ENCODE measurements at regions not wholly inside any gene's neighbourhood (a gene's known extent, or its start where the extent isn't known, plus 50 kb on each side); places are given as distances from the start of the nearest gene placed in this dataset.

DNA sequence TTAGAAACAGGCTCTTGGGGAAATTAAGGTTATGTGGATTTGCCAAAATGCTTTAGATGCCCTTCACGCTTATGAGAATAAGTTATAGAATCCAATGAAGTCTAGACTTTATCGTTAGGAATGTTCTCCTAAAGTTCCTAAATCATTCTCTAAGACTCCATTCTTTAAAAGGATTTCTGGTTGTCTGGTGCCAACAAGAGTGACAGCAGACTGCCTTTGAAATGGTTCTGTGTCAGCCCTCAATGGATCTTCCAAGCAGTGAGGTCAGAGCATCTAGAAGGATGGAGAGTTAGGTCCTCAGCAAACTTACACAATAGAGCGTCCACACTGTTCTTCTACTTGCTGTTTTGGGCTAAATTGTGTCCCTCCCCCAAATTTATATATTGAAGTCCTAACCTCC lies 473.3 kb downstream of the GATA3 start:
- no peak overlapping the region for H3K9ac ChIP-seq (ENCODE audit: insufficient read length, low read depth)
- H3K36me3 ChIP-seq (ENCODE audit: insufficient read depth, insufficient read length, low read length), result no peaks in the 10 kb centered on the region
- H3K4me1 ChIP-seq (ENCODE audit: insufficient read depth, insufficient read length), result no peaks in the 10 kb centered on the region
- DNase-seq (ENCODE audit: low read depth, low spot score), result no peak
- H3K9me3 ChIP-seq (ENCODE audit: insufficient read depth, low read length), result no peaks in the 10 kb centered on the region
- H3K4me3 ChIP-seq (ENCODE audit: insufficient read length, low read depth), result no peak overlapping the region
- no peaks in the 10 kb centered on the region for H3K27me3 ChIP-seq (ENCODE audit: insufficient read depth, insufficient read length)
- no peak for TF ChIP-seq YY1 (IDR thresholded peaks at IDR 0.05; ENCODE audit: insufficient read depth, insufficient read length)
- TF ChIP-seq SUZ12 (IDR thresholded peaks at IDR 0.05; ENCODE audit: extremely low read depth, insufficient read depth, insufficient read length), result no peak
- TF ChIP-seq ZNF274 (IDR thresholded peaks at IDR 0.05; ENCODE audit: low read depth, low read length), result no peak

DNA sequence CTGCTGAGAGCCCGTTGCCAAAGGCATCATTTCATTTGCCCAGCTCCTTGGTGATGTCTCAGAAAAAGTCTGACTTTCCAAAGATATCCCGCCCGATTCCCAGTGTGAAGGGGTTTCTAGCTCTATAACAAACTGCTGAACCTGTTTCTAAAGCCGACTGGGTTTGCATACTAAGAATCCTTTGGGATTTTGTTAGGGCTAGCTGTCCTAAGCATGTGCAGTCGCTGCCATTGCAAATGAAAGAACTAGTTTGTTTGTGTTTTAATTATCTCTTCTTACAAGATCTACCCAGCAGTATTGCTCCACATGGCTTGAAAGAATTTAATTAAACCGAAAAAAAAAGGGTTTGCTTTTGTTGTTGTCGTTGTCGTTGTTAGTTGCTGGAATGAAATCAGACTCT lies 476.6 kb downstream of the GATA3 start:
- Histone ChIP-seq H3K36me3 (ENCODE audit: insufficient read depth, insufficient read length, low read length) (no peaks in the 10 kb centered on the region), H3K9ac (ENCODE audit: insufficient read length, low read depth) (no peak overlapping the region), H3K4me3 (ENCODE audit: insufficient read length, low read depth) (no peak overlapping the region), H3K27me3 (ENCODE audit: insufficient read depth, insufficient read length) (no peaks in the 10 kb centered on the region), H3K9me3 (ENCODE audit: insufficient read depth, low read length) (no peaks in the 10 kb centered on the region), H3K4me1 (ENCODE audit: insufficient read depth, insufficient read length) (no peaks in the 10 kb centered on the region)
- DNase-seq (ENCODE audit: low read depth, low spot score), result no peak
- TF ChIP-seq ZNF274 (IDR thresholded peaks at IDR 0.05; ENCODE audit: low read depth, low read length), result no peak
- no peak for TF ChIP-seq YY1 (IDR thresholded peaks at IDR 0.05; ENCODE audit: insufficient read depth, insufficient read length)
- TF ChIP-seq SUZ12 (IDR thresholded peaks at IDR 0.05; ENCODE audit: extremely low read depth, insufficient read depth, insufficient read length), result no peak

DNA sequence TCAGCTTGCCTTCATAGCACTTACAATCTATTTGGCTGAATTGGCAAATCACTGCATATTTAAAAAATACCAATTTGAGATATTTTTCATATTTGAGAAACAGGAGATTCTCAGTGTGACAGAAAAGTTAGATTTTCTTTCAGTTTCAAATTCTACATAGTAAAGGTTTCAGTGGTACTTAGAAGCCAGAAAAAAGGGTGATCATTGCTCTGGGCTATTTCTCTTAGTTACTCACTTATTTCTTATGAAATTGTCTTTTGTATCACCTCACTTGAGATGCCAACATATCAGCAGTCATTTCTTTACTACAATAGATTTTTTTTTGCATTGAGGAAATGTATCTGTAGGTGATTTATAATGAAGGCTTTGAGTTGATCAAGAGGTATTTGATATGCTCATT lies 478.2 kb downstream of the GATA3 start:
- Histone ChIP-seq H3K4me3 (ENCODE audit: insufficient read length, low read depth) (no peak overlapping the region), H3K9me3 (ENCODE audit: insufficient read depth, low read length) (no peaks in the 10 kb centered on the region), H3K27me3 (ENCODE audit: insufficient read depth, insufficient read length) (no peaks in the 10 kb centered on the region), H3K9ac (ENCODE audit: insufficient read length, low read depth) (no peak overlapping the region), H3K36me3 (ENCODE audit: insufficient read depth, insufficient read length, low read length) (no peaks in the 10 kb centered on the region), H3K4me1 (ENCODE audit: insufficient read depth, insufficient read length) (no peaks in the 10 kb centered on the region)
- TF ChIP-seq ZNF274 (IDR thresholded peaks at IDR 0.05; ENCODE audit: low read depth, low read length) (no peak), SUZ12 (IDR thresholded peaks at IDR 0.05; ENCODE audit: extremely low read depth, insufficient read depth, insufficient read length) (no peak), YY1 (IDR thresholded peaks at IDR 0.05; ENCODE audit: insufficient read depth, insufficient read length) (no peak)
- DNase-seq (ENCODE audit: low read depth, low spot score), result no peak

- no peak overlapping the region for H3K4me3 ChIP-seq (ENCODE audit: insufficient read length, low read depth)
- DNase-seq (ENCODE audit: low read depth, low spot score), result no peak
- no peaks in the 10 kb centered on the region for H3K4me1 ChIP-seq (ENCODE audit: insufficient read depth, insufficient read length)
- TF ChIP-seq ZNF274 (IDR thresholded peaks at IDR 0.05; ENCODE audit: low read depth, low read length) (no peak), YY1 (IDR thresholded peaks at IDR 0.05; ENCODE audit: insufficient read depth, insufficient read length) (no peak), SUZ12 (IDR thresholded peaks at IDR 0.05; ENCODE audit: extremely low read depth, insufficient read depth, insufficient read length) (no peak)
- H3K27me3 ChIP-seq (ENCODE audit: insufficient read depth, insufficient read length), result no peaks in the 10 kb centered on the region
- H3K36me3 ChIP-seq (ENCODE audit: insufficient read depth, insufficient read length, low read length), result no peaks in the 10 kb centered on the region
- H3K9me3 ChIP-seq (ENCODE audit: insufficient read depth, low read length), result no peaks in the 10 kb centered on the region
- H3K9ac ChIP-seq (ENCODE audit: insufficient read length, low read depth), result no peak overlapping the region
These were observed 479.0 kb downstream of the GATA3 start for GRCh38 chr10:8533462-8533861.

GRCh38 chr10:8534096-8534495 lies 479.6 kb downstream of the GATA3 start:
- Histone ChIP-seq H3K9me3 (ENCODE audit: insufficient read depth, low read length) (no peaks in the 10 kb centered on the region), H3K4me1 (ENCODE audit: insufficient read depth, insufficient read length) (no peaks in the 10 kb centered on the region), H3K27me3 (ENCODE audit: insufficient read depth, insufficient read length) (no peaks in the 10 kb centered on the region), H3K36me3 (ENCODE audit: insufficient read depth, insufficient read length, low read length) (no peaks in the 10 kb centered on the region), H3K9ac (ENCODE audit: insufficient read length, low read depth) (no peak overlapping the region), H3K4me3 (ENCODE audit: insufficient read length, low read depth) (no peak overlapping the region)
- TF ChIP-seq YY1 (IDR thresholded peaks at IDR 0.05; ENCODE audit: insufficient read depth, insufficient read length), result no peak
- TF ChIP-seq SUZ12 (IDR thresholded peaks at IDR 0.05; ENCODE audit: extremely low read depth, insufficient read depth, insufficient read length), result no peak
- TF ChIP-seq ZNF274 (IDR thresholded peaks at IDR 0.05; ENCODE audit: low read depth, low read length), result no peak
- no peak for DNase-seq (ENCODE audit: low read depth, low spot score)

GRCh38 chr10:8534891-8535290 lies 480.4 kb downstream of the GATA3 start:
- no peak for TF ChIP-seq SUZ12 (IDR thresholded peaks at IDR 0.05; ENCODE audit: extremely low read depth, insufficient read depth, insufficient read length)
- TF ChIP-seq ZNF274 (IDR thresholded peaks at IDR 0.05; ENCODE audit: low read depth, low read length), result no peak
- no peak for TF ChIP-seq YY1 (IDR thresholded peaks at IDR 0.05; ENCODE audit: insufficient read depth, insufficient read length)
- H3K4me3 ChIP-seq (ENCODE audit: insufficient read length, low read depth), result no peak overlapping the region
- H3K27me3 ChIP-seq (ENCODE audit: insufficient read depth, insufficient read length), result no peaks in the 10 kb centered on the region
- no peak for DNase-seq (ENCODE audit: low read depth, low spot score)
- H3K9me3 ChIP-seq (ENCODE audit: insufficient read depth, low read length), result no peaks in the 10 kb centered on the region
- H3K36me3 ChIP-seq (ENCODE audit: insufficient read depth, insufficient read length, low read length), result no peaks in the 10 kb centered on the region
- no peaks in the 10 kb centered on the region for H3K4me1 ChIP-seq (ENCODE audit: insufficient read depth, insufficient read length)
- H3K9ac ChIP-seq (ENCODE audit: insufficient read length, low read depth), result no peak overlapping the region

DNA sequence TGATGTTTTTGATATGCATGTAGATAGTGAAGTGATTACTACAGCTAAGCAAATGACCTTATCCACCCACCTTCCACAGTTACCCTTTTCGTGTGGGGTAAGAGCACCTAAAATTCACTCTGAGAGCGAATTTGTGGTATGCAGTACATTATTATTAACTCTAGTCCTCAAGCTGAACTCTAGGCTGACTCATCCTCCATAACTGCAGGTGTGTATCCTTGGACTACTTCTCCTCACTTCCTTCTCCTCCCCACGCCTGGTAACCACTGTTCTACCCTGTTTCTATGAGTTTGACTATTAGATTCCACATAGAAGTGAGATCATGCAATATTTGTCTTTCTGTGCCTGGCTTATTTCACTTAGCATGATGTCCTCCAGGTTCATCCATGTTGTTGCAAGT lies 484.6 kb downstream of the GATA3 start:
- Histone ChIP-seq H3K27me3 (ENCODE audit: insufficient read depth, insufficient read length) (no peaks in the 10 kb centered on the region), H3K9me3 (ENCODE audit: insufficient read depth, low read length) (no peaks in the 10 kb centered on the region), H3K4me1 (ENCODE audit: insufficient read depth, insufficient read length) (no peaks in the 10 kb centered on the region), H3K36me3 (ENCODE audit: insufficient read depth, insufficient read length, low read length) (no peaks in the 10 kb centered on the region), H3K9ac (ENCODE audit: insufficient read length, low read depth) (no peak overlapping the region), H3K4me3 (ENCODE audit: insufficient read length, low read depth) (no peak overlapping the region)
- DNase-seq (ENCODE audit: low read depth, low spot score), result no peak
- TF ChIP-seq ZNF274 (IDR thresholded peaks at IDR 0.05; ENCODE audit: low read depth, low read length) (no peak), SUZ12 (IDR thresholded peaks at IDR 0.05; ENCODE audit: extremely low read depth, insufficient read depth, insufficient read length) (no peak), YY1 (IDR thresholded peaks at IDR 0.05; ENCODE audit: insufficient read depth, insufficient read length) (no peak)
